GM19351 (cell line): ENCODE measurements at regions not wholly inside any gene's neighbourhood (a gene's known extent, or its start where the extent isn't known, plus 50 kb on each side); places are given as distances from the start of the nearest gene placed in this dataset.

ENCODE experiments used
- ATAC-seq: cut with Tn5 transposase; IDR thresholded peaks from one replicate; pipeline ENCODE4 v1.9.1; 2021; ENCODE audit warnings: mild to moderate bottlenecking, moderate library complexity; ENCODE audit not compliant: unreplicated experiment

- no peak for ATAC-seq
Observed at GRCh38 chr4:71151054-71151453, 157.6 kb downstream of the DCK start.

- no peak for ATAC-seq
Observed at GRCh38 chr4:71156616-71157015, 163.2 kb downstream of the DCK start.

- ATAC-seq = no peak
Observed at GRCh38 chr4:71162386-71162785, 168.9 kb downstream of the DCK start.

- ATAC-seq = no peak
Observed at GRCh38 chr4:71163317-71163716, 169.9 kb downstream of the DCK start.

- no peak for ATAC-seq
Observed at GRCh38 chr4:71167083-71167482, 171.7 kb upstream of the SLC4A4 start.

GRCh38 chr4:71171592-71171991 lies 167.2 kb upstream of the SLC4A4 start:
- ATAC-seq = no peak

GRCh38 chr4:71181332-71181731 lies 157.5 kb upstream of the SLC4A4 start:
- ATAC-seq = no peak

- ATAC-seq = peak; percentile 76
Observed at GRCh38 chr4:71184195-71184781, 154.5 kb upstream of the SLC4A4 start.

GRCh38 chr4:71185037-71185436 lies 153.8 kb upstream of the SLC4A4 start:
- ATAC-seq = no peak

GRCh38 chr4:71186257-71186565 lies 152.6 kb upstream of the SLC4A4 start:
- ATAC-seq = no peak

GRCh38 chr4:71186566-71187403 lies 152.0 kb upstream of the SLC4A4 start:
- ATAC-seq = peak; percentile 32

GRCh38 chr4:71187404-71188155 lies 151.2 kb upstream of the SLC4A4 start:
- ATAC-seq = peak; percentile 19

- ATAC-seq = no peak
Observed at GRCh38 chr4:71188156-71188640, 150.6 kb upstream of the SLC4A4 start.

GRCh38 chr4:71188951-71189350 lies 149.9 kb upstream of the SLC4A4 start:
- no peak for ATAC-seq

- no peak for ATAC-seq
Observed at GRCh38 chr4:71189471-71189870, 149.3 kb upstream of the SLC4A4 start.

- no peak for ATAC-seq
Observed at GRCh38 chr4:71194454-71194853, 144.4 kb upstream of the SLC4A4 start.

GRCh38 chr4:71195924-71196323 lies 142.9 kb upstream of the SLC4A4 start:
- no peak for ATAC-seq

GRCh38 chr4:71198958-71199357 lies 139.9 kb upstream of the SLC4A4 start:
- ATAC-seq = no peak

GRCh38 chr4:71201057-71201456 lies 137.8 kb upstream of the SLC4A4 start:
- no peak for ATAC-seq

GRCh38 chr4:71201817-71202576 lies 136.8 kb upstream of the SLC4A4 start:
- ATAC-seq = no peak

- no peak for ATAC-seq
Observed at GRCh38 chr4:71202705-71203104, 136.1 kb upstream of the SLC4A4 start.
